HS-5 (cell line): ENCODE measurements at regions not wholly inside any gene's neighbourhood (a gene's known extent, or its start where the extent isn't known, plus 50 kb on each side); places are given as distances from the start of the nearest gene placed in this dataset.
"Not testable (repeated sequence)": the region's sequence is repeated elsewhere in the genome, so short reads cannot be mapped to it uniquely, and the experiment has no call there.

Experiments used
- DNase-seq: peaks from one replicate; pipeline ENCODE4 v3.0.0-alpha.2; 2012; ENCODE audit warnings: low read depth

- no peak for DNase-seq
Measured at GRCh38 chr1:70672442-70672888, 261.4 kb downstream of the CTH start.

DNA sequence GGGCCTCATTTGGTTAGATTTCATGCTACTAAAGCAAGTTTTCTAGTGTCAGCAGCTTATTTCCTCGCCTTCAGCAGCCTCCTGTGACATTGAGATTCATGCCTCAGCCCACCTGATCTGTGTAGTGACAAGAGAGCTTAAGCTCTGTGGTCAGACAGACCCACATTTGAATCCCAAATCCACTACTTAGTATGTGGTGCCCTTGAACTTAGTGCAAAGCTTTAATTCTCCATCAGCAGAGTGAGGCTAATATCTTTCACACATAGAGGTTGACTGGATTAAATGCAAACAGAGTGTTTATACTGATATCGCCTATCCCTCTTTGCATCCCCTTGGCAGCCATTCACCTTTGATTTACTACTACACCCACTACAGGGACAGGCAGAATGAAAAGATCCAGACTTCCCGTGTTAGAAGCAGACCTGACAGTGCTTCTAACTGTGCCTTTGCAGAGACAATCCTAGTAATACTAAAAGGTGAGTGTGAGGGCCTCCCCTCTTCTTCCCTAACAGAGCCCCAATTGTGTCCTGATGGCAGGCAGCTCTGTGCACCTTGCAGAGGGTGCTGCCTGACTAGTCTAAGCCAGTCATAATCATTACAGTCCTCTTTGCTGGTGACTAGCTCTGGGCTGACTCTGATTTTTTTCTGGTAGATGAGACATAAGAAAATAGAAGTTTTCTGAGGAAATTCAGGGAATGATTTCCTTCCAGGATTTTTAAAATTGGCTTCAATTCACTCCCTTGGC is 264.0 kb downstream of the CTH start:
- DNase-seq, result no peak

GRCh38 chr1:70675737-70676156 is 264.7 kb downstream of the CTH start:
- no peak for DNase-seq

GRCh38 chr1:70685300-70686286 is 274.5 kb downstream of the CTH start:
- DNase-seq, result peak; percentile 30

DNA sequence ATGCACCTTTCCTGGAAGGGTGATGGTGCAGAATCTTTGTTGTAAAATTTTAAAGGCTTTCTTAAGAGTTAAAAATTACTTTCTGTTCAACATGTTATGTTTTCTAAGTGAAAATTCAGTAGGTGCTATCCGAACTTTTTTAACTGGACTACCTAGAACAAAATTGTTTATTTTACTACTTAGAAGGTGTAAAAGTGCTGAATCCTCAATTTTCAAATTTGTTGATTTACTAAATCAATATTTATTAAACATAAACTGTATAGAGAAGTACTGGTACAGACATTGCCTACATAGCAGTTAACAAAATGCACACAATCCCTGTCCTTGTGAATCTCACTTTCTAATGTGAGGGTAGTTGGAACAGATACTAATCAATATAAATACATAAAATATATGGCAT is 277.5 kb downstream of the CTH start:
- DNase-seq, result no peak

DNA sequence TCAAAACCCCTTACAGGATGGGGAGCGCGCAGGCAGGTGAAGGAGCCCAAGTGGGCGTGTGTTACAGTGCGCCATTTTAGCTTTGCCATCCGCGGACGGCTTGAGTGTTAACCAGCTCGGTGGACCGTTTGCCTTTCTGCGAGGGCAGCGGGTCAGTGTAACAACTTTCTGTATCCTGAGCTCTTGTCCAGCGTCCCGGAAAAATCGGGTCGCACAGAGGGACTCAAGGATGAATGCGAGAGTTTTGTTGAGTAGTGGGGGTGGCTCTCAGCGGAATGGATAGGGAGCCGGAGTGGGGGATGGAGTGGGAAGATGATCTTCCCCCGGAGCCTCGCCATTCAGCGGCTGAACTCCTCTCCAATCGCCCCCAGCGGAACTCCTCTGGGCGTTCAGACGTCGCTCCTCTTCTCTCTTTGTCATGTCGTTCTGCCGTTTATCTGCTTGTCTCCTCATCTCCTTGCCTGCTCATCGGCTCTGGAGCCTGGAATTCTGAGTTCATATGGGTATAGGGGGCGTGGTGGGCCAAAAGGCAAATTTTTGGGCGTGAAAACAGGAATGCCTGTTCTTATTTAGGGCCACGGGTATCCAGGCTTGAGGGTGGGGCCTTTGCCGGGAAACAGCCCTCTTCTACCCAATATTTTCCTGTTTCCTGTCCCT is 295.4 kb downstream of the CTH start:
- no peak for DNase-seq

DNA sequence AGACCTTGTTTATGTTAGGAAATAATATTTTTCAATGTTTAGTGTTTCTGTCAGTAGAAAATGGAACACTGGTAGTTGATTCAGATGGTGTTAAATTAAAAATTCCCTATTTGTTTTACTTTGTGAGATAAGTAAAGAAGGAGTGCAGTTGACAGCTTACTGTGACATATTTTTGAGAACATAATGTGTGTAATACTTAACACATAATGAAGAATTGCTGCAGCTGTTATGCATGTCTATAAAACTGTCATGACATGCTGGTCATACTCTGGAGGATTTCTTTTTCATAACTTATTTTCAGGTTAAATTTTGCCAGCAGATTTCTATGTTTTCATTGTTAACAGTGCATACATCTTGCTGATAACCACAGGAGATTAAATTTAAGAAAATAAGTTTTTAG is 296.1 kb downstream of the CTH start:
- DNase-seq, result no peak

GRCh38 chr1:70714149-70714548 is 303.1 kb downstream of the CTH start:
- DNase-seq, result no peak

DNA sequence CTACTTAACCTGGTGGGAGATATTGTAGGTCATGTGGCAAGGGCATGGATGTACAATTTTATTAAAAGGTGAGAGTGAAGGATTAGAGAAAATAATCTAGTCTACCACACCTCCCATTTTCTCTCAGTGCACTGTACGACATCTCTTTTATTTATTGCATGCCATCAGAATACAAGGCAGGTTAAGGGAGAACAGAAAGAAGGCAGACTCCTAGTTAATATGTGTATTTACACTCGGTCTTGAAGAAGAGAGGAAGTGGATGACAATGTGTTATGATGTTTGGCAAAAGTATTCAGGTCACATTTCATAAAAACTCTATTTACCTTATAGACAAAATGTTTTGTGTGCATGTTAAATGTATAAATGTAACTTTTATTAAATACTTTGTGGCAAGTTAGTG is 306.1 kb downstream of the CTH start:
- DNase-seq, result no peak

GRCh38 chr1:70717656-70718055 is 306.6 kb downstream of the CTH start:
- DNase-seq, result no peak

GRCh38 chr1:70718086-70718630 is 307.1 kb downstream of the CTH start:
- DNase-seq, result peak; percentile 11

- no peak for DNase-seq
Measured at GRCh38 chr1:70719154-70719553, 308.1 kb downstream of the CTH start.

DNA sequence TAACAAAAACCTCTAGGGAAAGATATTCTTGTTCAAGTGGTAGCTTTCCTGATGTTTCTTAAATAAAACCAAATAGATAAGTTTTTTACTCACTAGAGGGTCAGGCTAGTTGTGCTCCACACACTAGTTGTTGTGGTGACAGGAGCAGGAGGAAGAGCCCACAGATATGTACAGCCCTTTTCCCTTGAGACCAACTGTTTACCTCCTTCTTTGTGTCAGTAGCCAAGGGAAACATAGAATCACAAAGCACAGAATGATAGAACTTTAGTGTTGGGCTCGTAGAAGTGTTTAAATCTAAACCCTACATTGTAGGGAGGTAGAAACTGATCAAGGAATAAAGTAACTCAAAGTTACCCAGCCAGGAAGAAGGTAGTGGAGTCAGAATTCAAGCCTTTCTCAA is 309.0 kb downstream of the CTH start:
- DNase-seq, result no peak

DNA sequence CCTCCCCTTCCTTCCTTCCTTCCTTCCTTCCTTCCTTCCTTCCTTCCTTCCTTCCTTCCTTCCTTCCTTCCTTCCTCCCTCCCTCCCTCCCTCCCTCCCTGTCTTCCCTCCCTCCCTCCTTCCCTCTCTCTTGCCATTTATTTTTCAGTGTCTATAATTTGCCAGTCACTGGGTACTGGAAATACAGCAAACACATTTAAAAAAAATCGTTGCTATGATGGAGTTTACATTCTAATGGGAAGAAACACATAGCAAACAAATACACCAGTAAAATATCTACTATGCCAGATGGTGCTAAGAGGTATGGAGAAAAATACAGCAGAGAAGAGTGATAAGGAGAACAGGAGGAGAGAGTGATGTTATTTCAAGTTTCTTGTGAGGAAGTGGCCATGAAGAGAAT is 309.5 kb downstream of the CTH start:
- no peak for DNase-seq

GRCh38 chr1:70727886-70728489 is 316.9 kb downstream of the CTH start:
- no peak for DNase-seq

DNA sequence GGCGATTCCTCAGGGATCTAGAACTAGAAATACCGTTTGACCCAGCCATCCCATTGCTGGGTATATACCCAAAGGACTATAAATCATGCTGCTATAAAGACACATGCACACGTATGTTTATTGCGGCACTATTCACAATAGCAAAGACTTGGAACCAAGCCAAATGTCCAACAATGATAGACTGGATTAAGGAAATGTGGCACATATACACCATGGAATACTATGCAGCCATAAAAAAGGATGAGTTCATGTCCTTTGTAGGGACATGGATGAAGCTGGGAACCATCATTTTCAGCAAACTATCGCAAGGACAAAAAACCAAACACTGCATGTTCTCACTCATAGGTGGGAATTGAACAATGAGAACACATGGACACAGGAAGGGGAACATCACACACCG is 311.1 kb downstream of the PTGER3 start:
- not testable (repeated sequence) for DNase-seq

GRCh38 chr1:70737125-70737524 is 310.5 kb downstream of the PTGER3 start:
- no peak for DNase-seq

GRCh38 chr1:70738624-70739023 is 309.0 kb downstream of the PTGER3 start:
- DNase-seq, result no peak

DNA sequence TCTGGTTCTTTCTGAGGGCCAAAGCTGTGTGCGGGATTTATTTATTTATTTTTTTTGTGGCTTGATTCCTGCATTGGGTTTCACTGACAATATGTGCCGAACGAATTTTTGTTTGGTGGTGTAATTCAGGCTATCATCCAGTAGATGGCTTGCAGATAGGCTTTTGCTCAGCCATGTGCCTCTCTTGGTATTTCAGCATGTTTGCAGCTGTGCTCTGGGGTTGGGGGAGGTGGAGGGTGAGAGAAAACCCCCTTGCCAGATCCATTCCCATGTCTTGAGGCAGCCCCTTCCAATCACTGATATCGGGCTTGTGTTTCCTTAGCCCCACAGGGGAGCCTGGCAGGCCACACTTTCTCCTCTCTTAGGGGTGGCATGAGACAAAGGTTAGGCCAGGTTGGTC is 302.4 kb downstream of the PTGER3 start:
- DNase-seq, result no peak

DNA sequence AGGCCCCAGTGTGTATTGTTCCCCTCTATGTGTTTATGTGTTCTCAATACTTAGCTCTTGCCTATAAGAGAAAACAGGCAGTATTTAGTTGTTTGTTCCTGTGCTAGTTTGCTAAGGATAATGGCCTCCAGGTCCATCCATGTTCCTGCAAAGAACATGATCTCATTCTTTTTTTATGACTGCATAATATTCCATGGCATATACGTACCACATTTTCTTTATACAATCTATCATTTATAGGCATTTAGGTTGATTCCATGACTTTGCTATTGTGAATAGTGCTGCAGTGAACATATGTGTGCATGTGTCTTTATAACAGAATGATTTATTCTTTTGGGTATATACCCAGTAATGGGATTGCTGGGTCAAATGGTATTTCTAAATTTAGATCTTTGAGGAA is 301.6 kb downstream of the PTGER3 start:
- DNase-seq, result not testable (repeated sequence)

DNA sequence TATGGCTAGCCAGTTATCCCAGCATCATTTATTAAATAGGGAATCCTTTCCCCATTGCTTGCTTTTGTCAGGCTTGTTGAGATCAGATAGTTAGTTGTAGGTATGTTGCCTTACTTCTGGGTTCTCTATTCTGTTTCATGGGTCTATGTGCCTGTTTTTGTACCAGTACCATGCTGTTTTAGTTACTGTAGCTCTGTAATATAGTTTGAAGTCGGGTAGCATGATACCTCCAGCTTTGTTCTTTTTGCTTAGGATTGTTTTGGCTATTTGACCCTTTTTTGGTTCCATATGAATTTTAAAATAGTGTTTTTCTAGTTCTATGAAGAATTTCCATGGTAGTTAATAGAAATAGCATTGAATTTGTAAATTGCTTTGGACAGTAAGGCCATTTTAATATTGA is 300.5 kb downstream of the PTGER3 start:
- DNase-seq, result not testable (repeated sequence)
